SHP77 treated with DMSO at 0.1 percent for 48 hours (cell line): ENCODE measurements at regions not wholly inside any gene's neighbourhood (a gene's known extent, or its start where the extent isn't known, plus 50 kb on each side); places are given as distances from the start of the nearest gene placed in this dataset.
A peak's percentile ranks its signal among the peaks of the same experiment; 100 is the strongest.

ENCODE experiments used
- DNase-seq: peaks from one replicate; lab custom pipeline; 2025; lab: John Stamatoyannopoulos, UW

GRCh38 chr7:53518319-53518718 lies 482.9 kb downstream of the POM121L12 start:
- no peak for DNase-seq

- no peak for DNase-seq
Observed at GRCh38 chr7:53520841-53521240, 485.4 kb downstream of the POM121L12 start.

GRCh38 chr7:53521638-53522184 lies 486.3 kb downstream of the POM121L12 start:
- DNase-seq, result no peak

DNA sequence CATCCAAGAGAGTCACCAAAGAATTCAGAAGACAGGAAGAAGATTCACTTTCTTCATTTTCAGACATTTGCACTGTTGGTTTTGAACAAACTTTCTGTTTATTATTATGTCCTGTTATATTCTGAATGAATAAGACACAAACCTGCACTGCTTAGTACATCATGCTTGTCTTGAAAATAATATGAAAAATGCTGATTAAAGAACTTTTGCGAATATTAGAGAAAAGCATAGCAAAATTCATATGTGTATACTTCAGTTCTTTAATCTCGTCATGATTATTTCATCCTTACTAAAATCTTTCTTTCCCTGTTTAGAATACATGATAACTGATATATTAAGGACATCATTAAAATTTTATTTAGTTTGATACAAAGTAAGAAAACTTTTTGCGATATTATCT lies 504.1 kb downstream of the POM121L12 start:
- no peak for DNase-seq

DNA sequence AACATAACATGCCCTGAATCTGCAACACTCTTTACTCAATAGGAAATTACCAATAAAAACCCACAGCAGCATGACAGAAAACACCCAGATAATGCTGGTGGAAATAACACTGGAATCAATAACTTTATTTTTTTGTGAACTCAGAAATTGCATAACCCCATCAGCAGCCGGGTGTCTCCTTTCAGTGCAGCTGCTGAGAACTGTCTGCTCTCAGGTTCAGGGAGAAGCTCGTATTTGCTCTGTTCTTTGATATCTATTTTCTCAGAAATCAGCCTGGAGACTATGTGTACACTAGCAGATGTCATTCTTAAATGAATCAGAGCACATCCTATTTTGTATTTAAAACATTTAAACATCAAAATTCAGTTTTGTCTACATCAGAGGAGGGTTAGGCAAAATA lies 506.0 kb downstream of the POM121L12 start:
- peak; percentile 67 for DNase-seq

GRCh38 chr7:53542157-53542556 lies 506.7 kb downstream of the POM121L12 start:
- no peak for DNase-seq
